ENCODE measurements at regions not wholly inside any gene's neighbourhood (a gene's known extent, or its start where the extent isn't known, plus 50 kb on each side); places are given as distances from the start of the nearest gene placed in this dataset.

GRCh38 chr1:34682452-34683223, 72.2 kb upstream of the GJB5 start:
- TF ChIP-seq REST (IDR thresholded peaks at IDR 0.05; ENCODE audit: insufficient replicate concordance, low read depth) (no peak), POLR2AphosphoS5 (IDR thresholded peaks at IDR 0.05; ENCODE audit: low read depth) (no peak)
- DNase-seq (ENCODE audit: low read depth in 1 of 2, low spot score in 1 of 2) = no peak
- Histone ChIP-seq H3K27ac (replicated peaks) (no peak overlapping the region), H3K4me3 (replicated peaks; ENCODE audit: insufficient read depth, low read length) (no peak overlapping the region), H3K27me3 (ENCODE audit: insufficient read depth, poor library complexity, severe bottlenecking) (no peaks in the 10 kb centered on the region)

- H3K4me3 ChIP-seq (replicated peaks; ENCODE audit: insufficient read depth, low read length) = no peak overlapping the region
- no peaks in the 10 kb centered on the region for H3K27me3 ChIP-seq (ENCODE audit: insufficient read depth, poor library complexity, severe bottlenecking)
- no peak overlapping the region for H3K27ac ChIP-seq (replicated peaks)
- TF ChIP-seq GABPA (IDR thresholded peaks at IDR 0.05; ENCODE audit: low read depth) = no peak
- TF ChIP-seq CTCF (IDR thresholded peaks at IDR 0.05; ENCODE audit: insufficient read depth, low read length) = no peak
- TF ChIP-seq POLR2AphosphoS5 (IDR thresholded peaks at IDR 0.05; ENCODE audit: low read depth) = no peak
- no peak for TF ChIP-seq REST (IDR thresholded peaks at IDR 0.05; ENCODE audit: insufficient replicate concordance, low read depth)
- no peak for TF ChIP-seq SPI1 (IDR thresholded peaks at IDR 0.05; ENCODE audit: borderline replicate concordance, low read depth)
- DNase-seq (ENCODE audit: low read depth in 1 of 2, low spot score in 1 of 2) = no peak
Measured at GRCh38 chr1:34683616-34684015, 71.2 kb upstream of the GJB5 start.

- H3K27ac ChIP-seq (replicated peaks) = no peak overlapping the region
- TF ChIP-seq GABPA (IDR thresholded peaks at IDR 0.05; ENCODE audit: low read depth) (no peak), REST (IDR thresholded peaks at IDR 0.05; ENCODE audit: insufficient replicate concordance, low read depth) (no peak), CTCF (IDR thresholded peaks at IDR 0.05; ENCODE audit: insufficient read depth, low read length) (no peak), SPI1 (IDR thresholded peaks at IDR 0.05; ENCODE audit: borderline replicate concordance, low read depth) (no peak)
- H3K4me3 ChIP-seq (replicated peaks; ENCODE audit: insufficient read depth, low read length) = no peak overlapping the region
- DNase-seq (ENCODE audit: low read depth in 1 of 2, low spot score in 1 of 2) = no peak
- H3K27me3 ChIP-seq (ENCODE audit: insufficient read depth, poor library complexity, severe bottlenecking) = no peaks in the 10 kb centered on the region
Measured at GRCh38 chr1:34684266-34684665, 70.6 kb upstream of the GJB5 start.

All from HL-60 (cell line).